ENCODE measurements at regions not wholly inside any gene's neighbourhood (a gene's known extent, or its start where the extent isn't known, plus 50 kb on each side); places are given as distances from the start of the nearest gene placed in this dataset.

DNA sequence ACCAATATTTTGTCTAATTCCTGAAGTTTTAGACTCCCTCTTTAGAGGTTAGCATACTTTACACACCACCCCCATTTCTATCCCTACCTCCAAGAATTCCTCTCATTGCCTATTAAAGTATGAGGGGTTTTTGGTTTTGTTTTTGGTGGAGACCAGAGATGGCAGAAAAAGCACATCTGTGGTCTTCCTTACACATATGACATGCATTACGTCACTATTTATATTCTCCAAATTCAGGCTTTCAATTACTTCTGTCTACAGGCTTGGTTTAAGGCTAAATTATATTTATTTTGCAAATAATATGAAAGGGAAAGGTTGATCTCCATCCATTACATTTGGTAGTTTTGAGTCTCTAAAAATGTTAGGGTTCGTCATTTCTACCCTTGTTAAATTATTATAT is 674.6 kb downstream of the LMO4 start:
- Mint-ChIP-seq H3K4me3 (no peak overlapping the region), H3K36me3 (ENCODE audit: low read depth) (no peaks in the 10 kb centered on the region), H3K27me3 (no peaks in the 10 kb centered on the region), H3K9me3 (no peaks in the 10 kb centered on the region), H3K4me1 (ENCODE audit: low read depth) (no peaks in the 10 kb centered on the region), H3K27ac (no peak overlapping the region)
- DNase-seq: no peak

DNA sequence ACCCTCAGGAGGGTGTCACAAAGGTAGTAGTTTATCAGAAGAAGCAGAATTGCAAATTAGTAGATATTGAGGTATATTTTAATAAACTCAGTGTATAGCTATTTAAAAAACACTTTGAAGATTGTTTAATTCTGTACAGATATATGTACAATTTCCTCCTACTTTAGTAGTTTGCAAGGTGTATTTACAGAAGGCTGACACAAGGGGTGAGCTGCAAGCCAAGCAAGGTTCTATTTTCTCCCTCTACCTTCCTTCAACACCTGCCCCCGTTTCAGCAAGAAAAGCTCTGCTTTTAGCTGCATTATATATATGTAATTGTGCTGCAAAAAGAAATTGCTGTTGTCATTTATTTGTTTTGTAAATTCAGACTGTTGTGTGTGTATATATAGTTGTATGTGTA is 674.2 kb upstream of the PKN2 start:
- no peaks in the 10 kb centered on the region for H3K36me3 Mint-ChIP-seq (ENCODE audit: low read depth)
- peaks cover 4% of the 10 kb centered on the region for H3K27me3 Mint-ChIP-seq
- no peaks in the 10 kb centered on the region for H3K9me3 Mint-ChIP-seq
- no peaks in the 10 kb centered on the region for H3K4me1 Mint-ChIP-seq (ENCODE audit: low read depth)
- H3K27ac Mint-ChIP-seq: no peak overlapping the region
- H3K4me3 Mint-ChIP-seq: no peak overlapping the region
- DNase-seq: no peak

DNA sequence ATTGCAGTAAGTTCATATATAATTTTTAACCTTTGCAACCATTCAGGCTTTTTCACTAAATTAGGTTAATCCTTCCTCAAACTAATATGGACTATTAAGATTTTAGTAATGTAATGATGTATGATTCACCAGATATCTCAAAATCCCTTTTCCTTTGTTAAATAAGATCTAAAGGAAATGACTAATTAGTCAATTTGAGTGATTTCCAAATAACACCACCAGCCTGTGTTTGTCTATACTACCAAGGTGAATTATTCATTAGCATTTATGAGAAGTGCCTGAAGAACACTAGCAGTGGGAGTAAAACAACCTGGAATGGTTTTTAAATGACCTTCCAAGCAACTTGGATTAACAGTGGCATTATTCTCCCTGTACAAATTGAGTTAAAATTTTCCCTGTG is 670.6 kb upstream of the PKN2 start:
- H3K27ac Mint-ChIP-seq: no peak overlapping the region
- DNase-seq: no peak
- H3K36me3 Mint-ChIP-seq (ENCODE audit: low read depth): no peaks in the 10 kb centered on the region

DNA sequence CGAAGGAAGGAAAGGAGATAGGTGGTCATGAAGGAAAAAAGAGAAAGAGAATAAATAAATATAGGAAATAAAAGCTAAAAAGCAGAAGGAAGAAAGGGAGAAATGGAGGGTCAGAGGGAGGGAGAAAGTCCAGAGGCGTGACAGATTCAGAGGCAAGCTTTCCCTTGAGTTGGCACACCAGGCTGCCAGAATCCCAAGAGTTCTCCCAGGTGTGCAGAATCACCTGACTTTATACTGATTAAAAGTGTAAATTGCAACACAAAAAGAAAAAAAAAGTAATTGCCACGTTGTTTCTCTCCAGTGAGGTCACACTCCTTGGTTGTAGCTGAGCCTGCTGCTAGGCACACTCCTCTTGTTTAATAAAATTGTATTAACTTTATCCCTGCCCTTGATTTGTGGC is 669.9 kb upstream of the PKN2 start:
- DNase-seq: no peak
- no peaks in the 10 kb centered on the region for H3K9me3 Mint-ChIP-seq
- H3K4me1 Mint-ChIP-seq (ENCODE audit: low read depth): no peaks in the 10 kb centered on the region
- H3K27ac Mint-ChIP-seq: no peak overlapping the region
- no peaks in the 10 kb centered on the region for H3K36me3 Mint-ChIP-seq (ENCODE audit: low read depth)
- H3K4me3 Mint-ChIP-seq: no peak overlapping the region
- peaks cover 11% of the 10 kb centered on the region for H3K27me3 Mint-ChIP-seq

More for the DNA sequence above, 670.6 kb upstream of the PKN2 start:
- H3K4me1 Mint-ChIP-seq (ENCODE audit: low read depth): no peaks in the 10 kb centered on the region
- H3K4me3 Mint-ChIP-seq: no peak overlapping the region
- peaks cover 11% of the 10 kb centered on the region for H3K27me3 Mint-ChIP-seq
- no peaks in the 10 kb centered on the region for H3K9me3 Mint-ChIP-seq

DNA sequence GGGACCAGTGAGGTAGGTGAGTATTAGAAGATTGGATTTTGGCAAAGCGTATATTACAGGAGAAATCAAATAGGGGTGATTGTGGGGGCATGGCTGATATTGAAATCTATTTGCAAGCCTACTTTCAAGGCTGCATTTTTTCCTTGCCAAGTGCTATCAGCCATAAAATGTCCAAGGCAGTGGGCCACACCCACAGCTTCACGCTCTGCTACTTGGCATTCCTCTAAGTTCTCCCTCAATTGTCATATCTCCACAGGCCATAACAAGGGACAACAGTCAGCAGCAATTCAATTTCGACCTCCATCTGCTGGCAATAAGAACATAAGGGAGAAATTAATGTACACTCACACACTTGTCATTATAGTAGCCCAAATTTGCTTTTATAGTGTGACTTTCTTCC is 667.1 kb upstream of the PKN2 start:
- Mint-ChIP-seq H3K4me3 (no peak overlapping the region), H3K9me3 (no peaks in the 10 kb centered on the region), H3K4me1 (ENCODE audit: low read depth) (no peaks in the 10 kb centered on the region), H3K27ac (no peak overlapping the region), H3K27me3 (peaks cover 7% of the 10 kb centered on the region), H3K36me3 (ENCODE audit: low read depth) (no peaks in the 10 kb centered on the region)
- DNase-seq: no peak

DNA sequence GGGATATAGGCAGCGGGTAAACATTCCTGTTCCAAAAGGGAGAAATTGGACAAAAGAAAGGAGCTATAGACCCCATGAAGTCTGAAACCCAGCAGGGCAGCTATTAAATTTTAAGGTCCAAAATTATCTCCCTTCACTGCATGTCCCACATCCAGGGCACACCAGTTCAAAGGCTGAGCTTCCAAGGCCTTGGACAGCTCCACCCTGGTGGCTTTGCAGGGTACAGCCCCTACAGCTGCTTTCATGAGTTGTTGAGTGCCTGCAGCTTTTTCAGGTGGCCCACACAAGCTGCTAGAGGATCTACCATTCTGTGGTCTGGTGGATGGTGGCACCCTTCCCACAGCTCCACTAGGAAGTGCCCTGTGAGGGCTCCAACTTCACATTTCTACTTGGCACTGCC is 662.5 kb upstream of the PKN2 start:
- no peak for DNase-seq
- Mint-ChIP-seq H3K4me3 (no peak overlapping the region), H3K27me3 (peaks cover 3% of the 10 kb centered on the region), H3K36me3 (ENCODE audit: low read depth) (no peaks in the 10 kb centered on the region), H3K4me1 (ENCODE audit: low read depth) (no peaks in the 10 kb centered on the region), H3K27ac (no peak overlapping the region), H3K9me3 (no peaks in the 10 kb centered on the region)

DNA sequence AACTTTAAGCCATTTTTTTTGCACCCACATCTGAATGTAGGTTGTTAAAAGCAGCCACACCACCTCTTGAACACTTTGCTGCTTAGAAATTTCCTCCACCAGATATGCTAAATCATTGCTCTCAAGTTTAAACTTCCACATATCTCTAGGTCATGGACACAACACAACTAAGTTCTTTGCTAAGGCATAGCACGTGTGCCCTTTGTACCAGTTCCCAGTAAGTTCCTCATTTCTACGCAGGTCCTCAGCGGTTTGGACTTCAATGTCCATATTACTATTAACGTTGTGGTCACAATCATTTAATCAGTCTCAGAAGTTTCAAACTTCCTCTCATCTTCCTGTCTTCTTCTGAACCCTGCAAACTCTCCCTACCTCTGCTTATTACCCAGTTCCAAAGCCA is 661.6 kb upstream of the PKN2 start:
- no peak for DNase-seq
- H3K27me3 Mint-ChIP-seq: peaks cover 8% of the 10 kb centered on the region
- H3K9me3 Mint-ChIP-seq: no peaks in the 10 kb centered on the region
- H3K4me1 Mint-ChIP-seq (ENCODE audit: low read depth): no peaks in the 10 kb centered on the region
- no peak overlapping the region for H3K4me3 Mint-ChIP-seq
- H3K27ac Mint-ChIP-seq: no peak overlapping the region
- no peaks in the 10 kb centered on the region for H3K36me3 Mint-ChIP-seq (ENCODE audit: low read depth)

DNA sequence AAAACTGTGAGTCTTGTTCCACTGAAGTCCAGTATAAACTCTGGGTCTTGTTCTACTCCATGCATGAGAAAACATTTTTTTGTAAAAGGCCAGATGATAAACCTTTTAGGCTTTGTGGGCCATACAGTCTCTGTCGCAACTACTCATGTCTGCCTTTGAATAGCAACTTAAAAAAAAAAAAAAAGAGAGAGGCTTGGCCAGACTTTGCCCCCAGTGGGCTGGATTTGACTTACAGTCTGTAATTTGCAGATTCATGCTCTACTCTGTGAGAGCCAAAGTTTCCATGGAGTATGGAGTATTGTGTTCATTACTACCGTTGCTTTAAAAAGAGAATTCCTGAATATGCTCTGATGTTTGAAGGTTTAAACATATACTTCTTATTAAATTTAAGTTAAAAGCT is 654.9 kb upstream of the PKN2 start:
- no peak overlapping the region for H3K27ac Mint-ChIP-seq
- no peaks in the 10 kb centered on the region for H3K36me3 Mint-ChIP-seq (ENCODE audit: low read depth)
- H3K27me3 Mint-ChIP-seq: peaks cover 17% of the 10 kb centered on the region
- DNase-seq: no peak
- H3K4me3 Mint-ChIP-seq: no peak overlapping the region
- no peaks in the 10 kb centered on the region for H3K9me3 Mint-ChIP-seq
- H3K4me1 Mint-ChIP-seq (ENCODE audit: low read depth): no peaks in the 10 kb centered on the region

DNA sequence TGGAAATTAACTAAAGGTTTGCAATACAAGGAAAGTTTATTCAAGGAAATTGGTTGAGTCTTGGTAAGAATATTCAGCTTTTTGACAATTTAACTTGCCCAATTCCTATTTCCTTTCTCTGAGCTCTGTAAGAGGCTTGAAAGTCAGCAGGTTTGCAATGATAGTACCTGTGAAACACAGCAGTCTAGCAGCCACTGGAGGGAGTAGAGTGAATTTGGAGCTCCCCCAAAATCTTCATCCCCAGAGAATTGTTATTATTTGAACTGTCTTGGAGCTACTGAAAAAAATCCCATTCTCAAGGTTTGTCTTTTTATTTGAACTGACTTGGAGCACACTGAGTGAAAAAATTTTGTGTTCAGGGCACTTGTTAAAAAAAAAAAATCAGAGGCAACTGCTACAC is 654.2 kb upstream of the PKN2 start:
- Mint-ChIP-seq H3K9me3 (no peaks in the 10 kb centered on the region), H3K4me1 (ENCODE audit: low read depth) (no peaks in the 10 kb centered on the region), H3K36me3 (ENCODE audit: low read depth) (no peaks in the 10 kb centered on the region), H3K4me3 (no peak overlapping the region), H3K27ac (no peak overlapping the region), H3K27me3 (peaks cover 17% of the 10 kb centered on the region)
- no peak for DNase-seq

DNA sequence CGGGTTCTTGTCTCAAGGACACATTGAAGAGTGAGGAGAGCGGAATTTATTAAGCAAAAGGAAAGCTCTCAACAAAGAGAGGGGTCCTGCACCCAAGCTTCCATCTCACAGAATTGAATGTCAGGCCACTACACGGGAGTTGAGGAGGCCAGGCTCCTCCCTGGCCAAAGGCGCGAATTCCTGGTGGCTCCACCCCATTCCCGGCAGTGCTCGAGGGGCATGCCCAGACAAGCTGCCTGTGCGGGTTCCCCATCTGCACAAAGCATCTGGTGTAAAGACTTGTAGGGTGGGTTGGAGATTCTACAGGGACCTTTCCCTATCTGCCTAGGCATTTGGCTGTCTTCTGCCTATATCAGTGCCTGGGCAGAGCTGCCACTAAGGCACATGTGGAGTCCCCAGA is 648.5 kb upstream of the PKN2 start:
- Mint-ChIP-seq H3K9me3 (peaks cover 15% of the 10 kb centered on the region), H3K27ac (no peak overlapping the region), H3K4me1 (ENCODE audit: low read depth) (no peaks in the 10 kb centered on the region), H3K27me3 (peaks cover under 1% of the 10 kb centered on the region), H3K36me3 (ENCODE audit: low read depth) (no peaks in the 10 kb centered on the region), H3K4me3 (no peak overlapping the region)
- DNase-seq: no peak

DNA sequence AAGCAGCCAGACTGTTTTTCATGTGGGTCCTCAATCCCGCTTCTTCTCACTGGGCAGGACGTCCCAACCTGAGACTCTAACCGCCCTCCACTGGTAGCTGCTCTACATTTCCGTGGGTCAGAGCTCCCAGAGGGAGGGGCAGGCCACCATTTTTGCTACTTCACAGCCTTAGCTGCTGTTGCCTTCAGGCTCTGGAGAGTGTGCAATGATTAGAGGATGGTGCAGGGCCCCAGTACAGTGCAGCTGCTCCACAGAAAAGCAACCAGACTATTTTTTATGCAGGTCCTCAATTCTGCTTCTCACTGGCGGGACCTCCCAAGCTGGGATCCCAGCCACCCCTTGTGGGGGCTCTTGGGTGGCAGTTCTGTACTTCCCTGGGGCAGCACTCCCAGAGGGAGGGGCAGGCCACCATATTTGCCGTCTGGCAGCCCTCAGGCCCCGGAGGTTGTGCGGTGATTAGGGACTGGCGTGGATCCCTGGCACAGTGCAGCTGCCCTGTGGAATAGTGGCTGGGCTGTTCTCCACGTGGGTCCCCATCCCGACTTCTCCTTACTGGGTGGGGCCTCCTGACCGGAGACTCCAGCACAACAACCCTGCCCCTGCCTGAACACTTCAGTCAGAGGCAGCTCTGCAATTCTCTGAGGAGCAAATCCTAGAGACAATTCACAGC is 647.6 kb upstream of the PKN2 start:
- Mint-ChIP-seq H3K4me3 (no peak overlapping the region), H3K27me3 (no peaks in the 10 kb centered on the region), H3K36me3 (ENCODE audit: low read depth) (no peaks in the 10 kb centered on the region), H3K9me3 (peaks cover 15% of the 10 kb centered on the region), H3K27ac (no peak overlapping the region), H3K4me1 (ENCODE audit: low read depth) (no peaks in the 10 kb centered on the region)
- no peak for DNase-seq

DNA sequence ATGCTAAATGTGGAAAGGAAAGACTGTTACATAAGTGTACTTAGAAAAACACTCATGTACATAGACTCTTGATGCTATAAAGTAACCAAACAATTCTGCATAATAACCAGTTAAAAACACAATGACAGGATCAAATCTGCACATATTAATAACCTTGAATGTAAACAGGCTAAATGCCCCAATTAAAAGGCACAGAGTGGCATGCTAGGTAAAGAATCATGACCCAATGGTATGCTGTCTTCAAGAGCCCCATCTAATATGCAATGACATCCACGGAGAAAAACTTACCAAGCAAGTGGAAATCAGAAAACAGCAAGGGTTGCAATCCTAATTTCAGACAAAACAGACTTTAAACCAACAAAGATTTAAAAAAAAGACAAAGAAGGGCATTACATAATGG is 644.8 kb upstream of the PKN2 start:
- no peaks in the 10 kb centered on the region for H3K4me1 Mint-ChIP-seq (ENCODE audit: low read depth)
- no peaks in the 10 kb centered on the region for H3K27me3 Mint-ChIP-seq
- no peaks in the 10 kb centered on the region for H3K36me3 Mint-ChIP-seq (ENCODE audit: low read depth)
- H3K27ac Mint-ChIP-seq: no peak overlapping the region
- peaks cover 15% of the 10 kb centered on the region for H3K9me3 Mint-ChIP-seq
- no peak for DNase-seq
- H3K4me3 Mint-ChIP-seq: no peak overlapping the region

DNA sequence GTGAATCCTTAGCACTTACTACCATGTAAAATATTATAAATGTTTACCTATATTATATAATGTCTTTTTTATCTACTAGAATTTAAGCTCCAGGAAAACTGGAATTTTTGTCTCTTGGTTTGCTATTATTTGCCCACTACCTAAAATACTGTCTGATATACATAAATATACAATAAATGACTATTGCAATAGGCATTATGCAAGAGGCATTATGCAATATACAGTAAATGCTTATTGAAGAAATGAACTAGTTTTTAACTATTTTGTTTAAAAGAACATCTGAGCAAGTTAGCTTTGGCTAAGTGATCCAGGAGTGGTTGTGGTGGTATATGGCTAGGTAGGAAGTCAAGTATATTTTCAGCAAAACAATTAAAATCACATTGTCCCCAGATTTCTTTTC is 640.2 kb upstream of the PKN2 start:
- Mint-ChIP-seq H3K27me3 (no peaks in the 10 kb centered on the region), H3K4me1 (ENCODE audit: low read depth) (no peaks in the 10 kb centered on the region), H3K9me3 (peaks cover 7% of the 10 kb centered on the region), H3K4me3 (no peak overlapping the region), H3K36me3 (ENCODE audit: low read depth) (no peaks in the 10 kb centered on the region), H3K27ac (no peak overlapping the region)
- no peak for DNase-seq

DNA sequence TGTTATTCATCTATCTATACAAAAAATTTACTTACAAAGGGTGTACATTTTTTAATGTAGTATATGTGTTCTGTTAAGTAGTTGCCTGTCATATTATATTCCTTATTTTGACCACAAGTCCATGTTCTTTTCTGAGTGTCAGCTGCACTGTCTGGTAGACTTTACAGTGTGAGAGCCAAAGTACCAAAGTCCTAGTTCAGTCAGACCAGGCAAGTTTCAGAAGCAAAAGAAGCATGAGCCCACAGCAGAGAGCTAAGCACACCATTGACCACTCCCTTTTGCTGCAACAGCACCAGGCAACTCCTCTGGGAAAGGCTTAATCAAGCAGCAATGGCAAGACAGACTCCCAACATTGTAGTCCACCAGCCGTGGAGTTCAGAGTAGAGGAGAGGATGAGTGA is 631.9 kb upstream of the PKN2 start:
- peaks cover 3% of the 10 kb centered on the region for H3K27me3 Mint-ChIP-seq
- no peaks in the 10 kb centered on the region for H3K36me3 Mint-ChIP-seq (ENCODE audit: low read depth)
- no peak overlapping the region for H3K4me3 Mint-ChIP-seq
- no peaks in the 10 kb centered on the region for H3K9me3 Mint-ChIP-seq
- no peak overlapping the region for H3K27ac Mint-ChIP-seq
- no peaks in the 10 kb centered on the region for H3K4me1 Mint-ChIP-seq (ENCODE audit: low read depth)
- DNase-seq: no peak

DNA sequence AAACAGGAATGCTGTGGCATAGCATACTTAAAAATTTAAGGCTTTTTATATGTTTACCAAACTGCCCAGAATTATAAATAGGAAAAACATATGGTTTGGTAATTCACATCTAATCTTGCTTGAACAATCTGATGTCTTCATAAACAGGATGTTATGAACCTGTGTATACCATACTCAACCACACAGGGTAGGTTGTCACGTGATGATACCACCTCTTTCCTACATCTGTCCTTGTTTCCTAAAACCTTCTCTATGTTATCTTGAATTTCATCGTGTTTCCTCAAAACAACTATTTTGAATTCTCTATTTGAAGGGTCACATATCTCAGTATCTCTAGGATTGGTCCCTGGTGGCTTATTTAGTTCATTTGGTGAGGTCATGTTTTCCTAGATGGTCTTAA is 631.0 kb upstream of the PKN2 start:
- H3K9me3 Mint-ChIP-seq: no peaks in the 10 kb centered on the region
- H3K27me3 Mint-ChIP-seq: peaks cover 3% of the 10 kb centered on the region
- no peaks in the 10 kb centered on the region for H3K4me1 Mint-ChIP-seq (ENCODE audit: low read depth)
- DNase-seq: no peak
- H3K27ac Mint-ChIP-seq: no peak overlapping the region
- no peak overlapping the region for H3K4me3 Mint-ChIP-seq
- H3K36me3 Mint-ChIP-seq (ENCODE audit: low read depth): no peaks in the 10 kb centered on the region

DNA sequence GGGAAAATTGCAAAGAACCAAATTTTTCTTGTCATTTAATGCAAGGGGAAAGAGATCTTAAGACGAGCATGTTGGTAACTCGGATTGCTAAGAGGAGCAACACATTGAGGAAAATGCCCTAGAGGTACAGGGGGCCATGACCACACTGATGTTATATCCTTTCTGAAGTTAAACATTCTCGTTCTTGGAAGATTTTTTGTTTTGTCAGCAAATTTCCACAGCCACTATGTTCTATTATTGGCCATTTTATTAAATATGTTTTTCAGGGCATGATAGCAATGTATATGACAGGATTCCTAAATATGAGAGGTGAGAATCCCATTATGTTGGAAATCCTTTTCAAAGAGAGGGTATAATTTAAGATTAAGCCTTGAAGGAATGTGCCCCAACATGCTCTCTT is 627.2 kb upstream of the PKN2 start:
- peaks cover 3% of the 10 kb centered on the region for H3K27me3 Mint-ChIP-seq
- no peaks in the 10 kb centered on the region for H3K9me3 Mint-ChIP-seq
- H3K4me3 Mint-ChIP-seq: no peak overlapping the region
- H3K4me1 Mint-ChIP-seq (ENCODE audit: low read depth): no peaks in the 10 kb centered on the region
- no peak overlapping the region for H3K27ac Mint-ChIP-seq
- no peak for DNase-seq
- H3K36me3 Mint-ChIP-seq (ENCODE audit: low read depth): no peaks in the 10 kb centered on the region
